HEK293T (cell line): ENCODE measurements at regions not wholly inside any gene's neighbourhood (a gene's known extent, or its start where the extent isn't known, plus 50 kb on each side); places are given as distances from the start of the nearest gene placed in this dataset.

Experiments
- ARNT ChIP-seq: fragments of 450-650 bp; IDR thresholded peaks from 2 replicates; pipeline ENCODE4 v1.6.1; 2017; ENCODE audit warnings: mild to moderate bottlenecking
- BHLHE40 ChIP-seq: fragments of 450-650 bp; IDR thresholded peaks from 2 replicates; pipeline ENCODE4 v1.6.1; 2016; ENCODE audit warnings: mild to moderate bottlenecking, moderate library complexity, borderline replicate concordance
- CTBP1 ChIP-seq: fragments of 450-650 bp; IDR thresholded peaks from 2 replicates; pipeline ENCODE4 v1.6.1; 2016; ENCODE audit warnings: borderline replicate concordance
- FOXA1 ChIP-seq: fragments of 450-650 bp; IDR thresholded peaks from 2 replicates; pipeline ENCODE4 v1.6.1; 2016; ENCODE audit warnings: mild to moderate bottlenecking
- FOXK2 ChIP-seq: fragments of 450-650 bp; IDR thresholded peaks from 2 replicates; pipeline ENCODE4 v1.6.1; 2016; ENCODE audit warnings: mild to moderate bottlenecking
- FOXM1 ChIP-seq: fragments of 450-650 bp; IDR thresholded peaks from 2 replicates; pipeline ENCODE4 v1.6.1; 2017; ENCODE audit warnings: mild to moderate bottlenecking, borderline replicate concordance
- L3MBTL2 ChIP-seq: fragments of 450-650 bp; conservative IDR thresholded peaks from 2 replicates; pipeline ENCODE4 v1.6.1; 2016; ENCODE audit warnings: mild to moderate bottlenecking
- NFRKB ChIP-seq: fragments of 450-650 bp; IDR thresholded peaks from 2 replicates; pipeline ENCODE4 v1.6.1; 2016; ENCODE audit warnings: mild to moderate bottlenecking, moderate library complexity
- SP1 ChIP-seq: fragments of 450-650 bp; IDR thresholded peaks from 2 replicates; pipeline ENCODE4 v1.6.1; 2017
- TF ChIP-seq, protein P1 (sequence below): fragments of 450-650 bp; IDR thresholded peaks from 2 replicates; pipeline ENCODE4 v1.6.1; 2016

DNA sequence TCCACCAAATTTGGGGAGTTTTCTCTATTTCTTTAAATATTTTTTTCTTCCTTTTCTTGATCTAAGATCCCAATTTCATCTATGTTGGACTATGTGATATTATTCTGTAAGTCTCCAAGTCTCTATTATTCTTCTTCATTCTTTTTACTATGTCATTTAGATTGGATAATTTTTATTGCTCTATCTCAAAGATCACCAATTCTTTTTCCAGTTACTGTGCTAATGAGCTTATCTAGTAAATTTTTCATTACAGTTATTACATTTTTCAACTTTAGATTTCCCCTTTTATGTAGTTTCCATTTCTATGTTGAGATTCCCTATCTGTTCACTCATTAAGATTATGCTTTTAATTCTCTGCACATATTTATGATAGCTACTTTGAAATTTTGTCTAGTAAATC, 131.6 kb upstream of the NAMPT start:
- TF ChIP-seq FOXM1 (no peak), CTBP1 (no peak), NFRKB (no peak), L3MBTL2 (no peak), ARNT (no peak), SP1 (no peak), FOXK2 (no peak), BHLHE40 (no peak), FOXA1 (no peak)
- TF ChIP-seq, protein P1, sequence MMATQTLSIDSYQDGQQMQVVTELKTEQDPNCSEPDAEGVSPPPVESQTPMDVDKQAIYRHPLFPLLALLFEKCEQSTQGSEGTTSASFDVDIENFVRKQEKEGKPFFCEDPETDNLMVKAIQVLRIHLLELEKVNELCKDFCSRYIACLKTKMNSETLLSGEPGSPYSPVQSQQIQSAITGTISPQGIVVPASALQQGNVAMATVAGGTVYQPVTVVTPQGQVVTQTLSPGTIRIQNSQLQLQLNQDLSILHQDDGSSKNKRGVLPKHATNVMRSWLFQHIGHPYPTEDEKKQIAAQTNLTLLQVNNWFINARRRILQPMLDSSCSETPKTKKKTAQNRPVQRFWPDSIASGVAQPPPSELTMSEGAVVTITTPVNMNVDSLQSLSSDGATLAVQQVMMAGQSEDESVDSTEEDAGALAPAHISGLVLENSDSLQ: no peak
